Astrocyte (in vitro differentiated cells and primary cell): ENCODE measurements at regions not wholly inside any gene's neighbourhood (a gene's known extent, or its start where the extent isn't known, plus 50 kb on each side); places are given as distances from the start of the nearest gene placed in this dataset.

Experiments
- DNase-seq: peaks from one replicate; pipeline ENCODE4 v3.0.0-alpha.2; 2010; ENCODE audit warnings: low read depth
- FAIRE-seq: peaks from 2 replicates; lab custom pipeline; 2011; peaks lifted over from hg19 to GRCh38; lab: Jason Lieb, UNC
- H2AFZ ChIP-seq: 2 replicates; pipeline ENCODE4 v1.6.0; 2012; ENCODE audit warnings: low read depth, low read length, inconsistent platforms
- H3K27ac ChIP-seq: 2 replicates; pipeline ENCODE4 v1.5.1; 2011; ENCODE audit warnings: low read depth, low read length, inconsistent platforms
- H3K27me3 ChIP-seq: 2 replicates; pipeline ENCODE4 v1.6.0; 2011; ENCODE audit warnings: low read length, inconsistent platforms; ENCODE audit not compliant: insufficient read depth
- H3K36me3 ChIP-seq: 2 replicates; pipeline ENCODE4 v1.5.1; 2011; ENCODE audit warnings: low read length, inconsistent platforms; ENCODE audit not compliant: insufficient read depth
- H3K4me1 ChIP-seq: 2 replicates; pipeline ENCODE4 v1.5.1; 2011; ENCODE audit warnings: low read length, inconsistent platforms; ENCODE audit not compliant: insufficient read depth
- H3K4me2 ChIP-seq: 2 replicates; pipeline ENCODE4 v1.6.0; 2012; ENCODE audit warnings: low read length, inconsistent platforms
- H3K4me3 ChIP-seq: 2 replicates; pipeline ENCODE4 v1.5.1; 2011; ENCODE audit warnings: low read depth, mild to moderate bottlenecking, low read length, inconsistent platforms; ENCODE audit not compliant: insufficient read depth
- H3K79me2 ChIP-seq: 2 replicates; pipeline ENCODE4 v1.6.0; 2012; ENCODE audit warnings: mild to moderate bottlenecking, low read length, inconsistent platforms; ENCODE audit not compliant: insufficient read depth
- H3K9ac ChIP-seq: 2 replicates; pipeline ENCODE4 v1.6.0; 2012; ENCODE audit warnings: mild to moderate bottlenecking, low read length, inconsistent platforms
- H3K9me3 ChIP-seq: 2 replicates; pipeline ENCODE4 v1.5.1; 2012; ENCODE audit warnings: low read depth, mild to moderate bottlenecking, low read length, inconsistent platforms; ENCODE audit not compliant: insufficient read depth
- H4K20me1 ChIP-seq: 2 replicates; pipeline ENCODE4 v1.6.0; 2012; ENCODE audit warnings: low read length, inconsistent platforms; ENCODE audit not compliant: insufficient read depth
- H3K27ac Mint-ChIP-seq: one replicate; pipeline ENCODE4 v1.8.0; 2021; ENCODE audit warnings: mild to moderate bottlenecking, mixed read lengths; ENCODE audit not compliant: unreplicated experiment
- H3K27me3 Mint-ChIP-seq: one replicate; pipeline ENCODE4 v1.8.0; 2021; ENCODE audit warnings: low read depth, mixed read lengths; ENCODE audit not compliant: unreplicated experiment
- H3K36me3 Mint-ChIP-seq: one replicate; pipeline ENCODE4 v1.8.0; 2021; ENCODE audit warnings: low read depth, mixed read lengths; ENCODE audit not compliant: unreplicated experiment
- H3K4me1 Mint-ChIP-seq: one replicate; pipeline ENCODE4 v1.8.0; 2021; ENCODE audit warnings: low read depth, mixed read lengths; ENCODE audit not compliant: unreplicated experiment
- H3K4me3 Mint-ChIP-seq: one replicate; pipeline ENCODE4 v1.8.0; 2021; ENCODE audit warnings: mild to moderate bottlenecking, moderate library complexity, mixed read lengths; ENCODE audit not compliant: unreplicated experiment
- H3K9me3 Mint-ChIP-seq: one replicate; pipeline ENCODE4 v1.8.0; 2021; ENCODE audit warnings: mild to moderate bottlenecking, mixed read lengths; ENCODE audit not compliant: unreplicated experiment
- EZH2 ChIP-seq: IDR thresholded peaks from 2 replicates; pipeline ENCODE4 v1.6.1; 2012; ENCODE audit warnings: mild to moderate bottlenecking, low read length, inconsistent platforms; ENCODE audit not compliant: insufficient read depth
- TF ChIP-seq, protein P1 (sequence below): IDR thresholded peaks from 2 replicates; pipeline ENCODE4 v1.5.1; 2011; ENCODE audit warnings: low read depth, mild to moderate bottlenecking, inconsistent platforms, low read length, moderate library complexity; ENCODE audit not compliant: insufficient read depth

- Histone ChIP-seq H3K4me1 (no peaks in the 10 kb centered on the region), H3K9ac (no peak overlapping the region), H3K27ac (no peak overlapping the region), H3K4me2 (no peak overlapping the region), H3K27me3 (no peaks in the 10 kb centered on the region), H4K20me1 (no peaks in the 10 kb centered on the region), H2AFZ (no peak overlapping the region), H3K4me3 (no peak overlapping the region), H3K36me3 (no peaks in the 10 kb centered on the region), H3K9me3 (no peaks in the 10 kb centered on the region), H3K79me2 (no peaks in the 10 kb centered on the region)
- no peaks in the 10 kb centered on the region for H3K36me3 Mint-ChIP-seq
- H3K4me3 Mint-ChIP-seq, result no peak overlapping the region
- DNase-seq, result no peak
- no peaks in the 10 kb centered on the region for H3K4me1 Mint-ChIP-seq
- peaks cover 2% of the 10 kb centered on the region for H3K9me3 Mint-ChIP-seq
- no peak overlapping the region for H3K27ac Mint-ChIP-seq
- H3K27me3 Mint-ChIP-seq, result no peaks in the 10 kb centered on the region
- TF ChIP-seq, protein P1, sequence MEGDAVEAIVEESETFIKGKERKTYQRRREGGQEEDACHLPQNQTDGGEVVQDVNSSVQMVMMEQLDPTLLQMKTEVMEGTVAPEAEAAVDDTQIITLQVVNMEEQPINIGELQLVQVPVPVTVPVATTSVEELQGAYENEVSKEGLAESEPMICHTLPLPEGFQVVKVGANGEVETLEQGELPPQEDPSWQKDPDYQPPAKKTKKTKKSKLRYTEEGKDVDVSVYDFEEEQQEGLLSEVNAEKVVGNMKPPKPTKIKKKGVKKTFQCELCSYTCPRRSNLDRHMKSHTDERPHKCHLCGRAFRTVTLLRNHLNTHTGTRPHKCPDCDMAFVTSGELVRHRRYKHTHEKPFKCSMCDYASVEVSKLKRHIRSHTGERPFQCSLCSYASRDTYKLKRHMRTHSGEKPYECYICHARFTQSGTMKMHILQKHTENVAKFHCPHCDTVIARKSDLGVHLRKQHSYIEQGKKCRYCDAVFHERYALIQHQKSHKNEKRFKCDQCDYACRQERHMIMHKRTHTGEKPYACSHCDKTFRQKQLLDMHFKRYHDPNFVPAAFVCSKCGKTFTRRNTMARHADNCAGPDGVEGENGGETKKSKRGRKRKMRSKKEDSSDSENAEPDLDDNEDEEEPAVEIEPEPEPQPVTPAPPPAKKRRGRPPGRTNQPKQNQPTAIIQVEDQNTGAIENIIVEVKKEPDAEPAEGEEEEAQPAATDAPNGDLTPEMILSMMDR, result no peak
- FAIRE-seq, result no peak
These were observed 405.4 kb downstream of the AR start for GRCh38 chrX:67949270-67949669.

DNA sequence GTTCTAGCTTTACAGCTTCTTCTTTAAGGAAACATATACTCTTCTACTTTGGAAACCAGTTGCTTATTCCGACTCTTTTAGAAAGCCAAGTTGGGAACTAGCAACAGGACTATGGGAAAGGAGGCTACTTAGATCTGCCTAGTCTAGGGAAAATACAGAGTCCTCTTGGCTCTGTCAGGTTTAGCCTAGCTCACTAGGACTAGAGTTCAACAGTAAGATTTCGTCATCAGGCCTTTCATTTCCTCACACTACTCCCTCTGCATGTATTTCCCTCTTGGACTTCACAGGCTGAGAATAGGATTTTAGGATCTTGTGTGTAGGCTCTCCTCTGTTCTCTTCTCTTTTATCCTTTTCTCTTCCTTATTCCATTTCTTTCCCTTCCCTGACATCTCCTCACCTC, 409.8 kb downstream of the AR start:
- no peaks in the 10 kb centered on the region for H3K9me3 ChIP-seq
- H2AFZ ChIP-seq, result no peak overlapping the region
- no peak overlapping the region for H3K9ac ChIP-seq
- no peak overlapping the region for H3K27ac Mint-ChIP-seq
- no peaks in the 10 kb centered on the region for H3K27me3 ChIP-seq
- peaks cover 3% of the 10 kb centered on the region for H3K9me3 Mint-ChIP-seq
- no peaks in the 10 kb centered on the region for H4K20me1 ChIP-seq
- H3K4me1 Mint-ChIP-seq, result no peaks in the 10 kb centered on the region
- H3K27ac ChIP-seq, result no peak overlapping the region
- no peaks in the 10 kb centered on the region for H3K79me2 ChIP-seq
- no peaks in the 10 kb centered on the region for H3K36me3 Mint-ChIP-seq
- FAIRE-seq (peak; percentile 52), DNase-seq (no peak)
- H3K4me3 ChIP-seq, result no peak overlapping the region
- TF ChIP-seq, protein P1, result no peak
- TF ChIP-seq EZH2, result no peak
- no peak overlapping the region for H3K4me2 ChIP-seq
- H3K36me3 ChIP-seq, result no peaks in the 10 kb centered on the region
- H3K4me3 Mint-ChIP-seq, result no peak overlapping the region
- no peaks in the 10 kb centered on the region for H3K4me1 ChIP-seq
- no peaks in the 10 kb centered on the region for H3K27me3 Mint-ChIP-seq

GRCh38 chrX:67961516-67961915, 417.7 kb downstream of the AR start:
- H3K36me3 ChIP-seq, result no peaks in the 10 kb centered on the region
- no peak overlapping the region for H3K27ac ChIP-seq
- H3K4me1 ChIP-seq, result no peaks in the 10 kb centered on the region
- no peak for DNase-seq
- H3K27ac Mint-ChIP-seq, result no peak overlapping the region
- no peaks in the 10 kb centered on the region for H3K27me3 ChIP-seq
- H3K4me3 ChIP-seq, result no peak overlapping the region
- no peaks in the 10 kb centered on the region for H3K4me1 Mint-ChIP-seq
- no peaks in the 10 kb centered on the region for H3K27me3 Mint-ChIP-seq
- no peak overlapping the region for H3K4me3 Mint-ChIP-seq
- no peak for TF ChIP-seq EZH2
- TF ChIP-seq, protein P1, result no peak
- H3K9me3 ChIP-seq, result no peaks in the 10 kb centered on the region
- no peak overlapping the region for H3K4me2 ChIP-seq
- no peaks in the 10 kb centered on the region for H3K79me2 ChIP-seq
- FAIRE-seq, result no peak
- H3K36me3 Mint-ChIP-seq, result no peaks in the 10 kb centered on the region
- no peak overlapping the region for H3K9ac ChIP-seq
- H2AFZ ChIP-seq, result no peak overlapping the region
- no peaks in the 10 kb centered on the region for H4K20me1 ChIP-seq
- H3K9me3 Mint-ChIP-seq, result peaks cover 5% of the 10 kb centered on the region
